ENCODE measurements at regions not wholly inside any gene's neighbourhood (a gene's known extent, or its start where the extent isn't known, plus 50 kb on each side); places are given as distances from the start of the nearest gene placed in this dataset.

DNA sequence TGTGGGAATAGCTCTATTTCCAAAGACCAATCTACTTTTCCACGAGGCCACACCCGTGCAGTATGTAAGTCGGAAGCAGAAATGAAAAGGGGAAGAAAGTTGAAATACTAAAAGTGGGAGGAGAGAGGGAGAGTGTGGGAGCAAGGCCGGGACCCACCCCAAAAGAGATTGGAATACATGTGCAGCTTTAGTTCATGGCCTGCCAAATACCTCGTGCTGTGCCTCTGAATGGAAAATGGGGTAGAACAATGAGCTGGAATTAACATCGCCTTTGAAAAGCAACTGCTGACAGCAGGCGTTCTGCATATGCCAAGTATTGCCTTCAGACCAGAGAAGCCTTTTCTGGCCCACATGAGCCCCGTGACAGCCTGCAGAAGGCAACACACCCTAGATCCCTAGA is 155.6 kb downstream of the CD83 start:
- DNase-seq (ENCODE audit: low spot score) (no peak), ATAC-seq (no peak)

DNA sequence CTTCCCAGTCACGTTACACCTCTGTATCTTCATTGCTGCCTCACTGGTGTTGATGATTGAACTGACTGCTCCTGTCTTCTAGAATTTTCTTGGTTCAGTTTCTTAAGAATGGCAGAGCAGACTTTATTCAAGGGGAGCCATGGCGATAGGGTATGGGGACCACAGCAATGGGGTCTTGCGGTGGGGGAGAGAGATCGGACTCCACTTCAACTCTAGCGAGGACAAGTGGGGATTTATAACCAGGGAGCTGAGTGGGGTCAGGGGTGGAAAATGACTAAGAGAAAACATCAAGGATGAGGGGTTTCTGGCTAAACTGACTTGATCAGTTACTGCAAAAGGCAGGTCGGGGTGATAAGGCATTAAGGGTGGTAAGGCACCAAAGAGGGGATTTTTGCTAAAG is 156.4 kb downstream of the CD83 start:
- DNase-seq (ENCODE audit: low spot score) = no peak
- ATAC-seq = no peak

DNA sequence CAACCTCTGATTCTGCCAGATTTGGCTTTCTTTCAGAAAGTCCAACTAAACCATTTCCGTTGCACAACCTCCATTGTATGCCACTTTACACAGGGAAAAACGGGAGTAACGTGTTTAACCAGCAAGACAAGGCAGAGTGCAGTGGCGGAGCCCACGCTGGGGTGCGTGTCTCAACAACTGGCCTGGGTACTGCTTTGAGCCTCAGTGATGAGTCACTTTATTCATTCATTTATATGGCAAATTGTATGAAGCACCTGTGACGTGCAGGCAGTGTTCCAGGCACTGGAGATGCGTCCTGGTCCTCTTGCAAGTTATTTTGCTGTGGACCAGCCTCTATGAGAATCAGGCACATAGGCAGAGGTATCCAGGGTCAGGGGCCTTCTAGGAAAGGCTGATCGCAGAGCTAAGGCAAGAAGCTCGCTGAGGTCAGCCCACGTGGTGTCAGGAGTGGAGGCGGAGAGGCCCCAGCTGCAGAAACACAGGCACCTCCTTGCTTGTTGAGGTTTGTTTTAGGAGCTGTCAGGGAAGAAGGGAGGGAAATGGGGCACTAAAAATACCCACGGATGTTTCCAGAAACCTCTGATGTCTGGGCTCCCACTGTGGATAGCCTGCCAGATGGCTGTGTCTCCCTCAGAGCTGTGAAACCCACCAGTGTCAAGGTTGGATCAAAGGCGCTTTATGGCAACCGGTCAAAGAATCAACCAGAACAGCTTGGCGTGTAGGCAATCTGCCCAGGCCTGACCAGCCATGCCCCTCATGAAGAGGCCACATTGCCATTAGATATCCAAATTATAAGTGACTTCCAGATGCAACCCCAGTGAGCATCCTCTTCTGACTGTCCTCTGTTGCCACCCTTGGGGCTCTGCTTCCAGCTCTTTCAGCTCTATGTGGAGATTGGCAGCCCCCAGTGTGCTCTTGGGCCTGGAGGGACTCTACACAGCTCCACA is 157.2 kb downstream of the CD83 start:
- ATAC-seq = no peak
- no peak for DNase-seq (ENCODE audit: low spot score)

DNA sequence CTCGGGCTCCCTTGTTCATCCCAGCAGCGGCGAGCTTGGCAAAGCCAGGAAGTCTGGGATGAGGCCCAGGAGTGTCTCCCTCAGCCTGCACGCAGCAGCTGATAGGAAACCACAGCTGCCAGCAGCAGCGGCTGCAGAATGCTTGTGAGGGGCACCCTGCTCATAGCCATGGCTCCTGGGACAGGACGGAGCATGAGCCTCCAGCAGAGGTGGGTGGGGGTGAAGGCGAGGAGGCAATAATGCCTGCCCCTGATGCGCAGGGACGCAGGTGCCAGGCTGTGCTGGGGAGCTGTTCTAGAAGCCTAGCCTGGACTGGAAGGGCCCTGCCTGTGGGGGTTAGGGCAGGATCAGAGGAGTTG is 157.9 kb downstream of the CD83 start:
- DNase-seq (ENCODE audit: low spot score) = no peak
- ATAC-seq = peak; percentile 11

DNA sequence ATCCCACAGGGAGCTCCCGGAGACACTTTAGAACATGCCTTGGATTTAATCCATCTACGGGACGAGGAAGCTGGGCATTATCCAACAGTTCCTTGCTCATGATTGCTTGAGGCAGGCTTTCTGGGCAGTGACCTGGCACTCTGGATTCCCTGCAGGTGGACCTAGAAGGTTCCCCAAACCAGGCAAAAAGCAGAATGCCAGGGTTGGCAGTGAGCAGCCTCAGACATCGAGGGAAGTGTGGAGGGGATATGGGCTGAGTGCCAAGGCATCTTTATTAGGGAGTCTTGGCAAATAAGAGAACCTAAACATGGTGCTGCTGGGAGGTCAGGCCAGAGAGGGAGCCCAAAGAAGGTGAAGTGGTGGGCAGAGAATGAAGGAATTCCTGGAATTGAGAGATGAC is 158.5 kb downstream of the CD83 start:
- no peak for ATAC-seq
- no peak for DNase-seq (ENCODE audit: low spot score)

DNA sequence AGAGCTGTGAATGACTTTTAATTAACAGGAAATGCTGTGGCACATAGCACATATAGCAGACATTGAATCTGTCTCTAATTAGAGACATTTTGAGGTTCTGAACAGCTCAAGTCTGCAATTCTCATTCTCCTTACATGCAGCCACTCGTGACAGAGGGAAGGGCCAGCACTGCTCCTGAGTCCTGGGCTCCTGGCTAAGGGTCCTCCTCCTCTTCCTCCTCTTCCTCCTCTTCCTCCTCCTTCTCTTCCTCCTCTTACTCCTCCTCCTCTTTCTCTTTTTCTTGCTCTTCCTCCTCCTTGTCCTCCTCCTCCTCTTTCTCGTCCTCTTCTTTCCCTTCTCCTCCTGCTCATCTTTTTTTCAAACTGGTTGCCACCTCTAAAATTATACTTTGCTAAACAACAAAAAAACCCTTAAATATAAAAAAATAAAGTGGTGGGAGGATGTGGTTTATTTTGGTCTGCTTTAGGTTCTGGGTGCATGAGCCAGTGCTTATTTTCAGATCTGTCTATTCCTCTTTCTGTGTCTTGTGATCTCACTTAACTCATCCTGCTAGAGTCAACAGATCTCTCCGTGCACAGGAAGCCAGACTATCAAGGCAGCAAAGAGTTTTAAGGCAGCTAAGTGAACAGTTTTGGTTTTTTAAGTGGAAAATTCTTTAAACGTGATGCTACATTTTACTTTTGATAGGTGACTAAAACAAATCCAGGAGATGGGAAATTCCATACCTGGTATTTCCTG is 159.3 kb downstream of the CD83 start:
- DNase-seq (ENCODE audit: low spot score) = no peak
- ATAC-seq = no peak

DNA sequence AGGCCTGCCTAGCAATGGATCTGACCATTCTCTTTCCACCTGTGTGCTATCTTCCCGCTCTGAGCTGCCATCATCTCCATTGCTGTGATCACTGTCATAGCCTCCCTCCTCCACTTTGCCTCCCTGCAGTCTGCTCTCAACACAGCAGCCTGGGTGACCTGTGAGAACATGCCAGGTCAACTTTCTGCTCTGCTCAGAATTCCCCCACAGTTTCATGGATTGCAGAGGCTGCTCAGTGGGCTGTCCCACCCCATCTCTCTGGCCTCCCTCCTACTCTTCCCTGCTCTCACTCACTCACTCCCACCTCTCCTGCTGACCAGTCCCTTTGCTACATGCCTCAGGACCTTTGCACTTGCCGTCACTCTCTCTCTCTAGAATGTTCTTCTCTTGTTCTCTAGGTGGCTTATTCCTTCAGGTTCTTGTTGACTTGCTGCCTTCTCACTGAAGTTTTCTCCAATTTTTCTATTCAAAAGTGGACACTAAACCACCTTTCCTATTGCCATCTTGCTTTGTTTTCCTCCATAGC is 159.9 kb downstream of the CD83 start:
- no peak for ATAC-seq
- DNase-seq (ENCODE audit: low spot score) = no peak

DNA sequence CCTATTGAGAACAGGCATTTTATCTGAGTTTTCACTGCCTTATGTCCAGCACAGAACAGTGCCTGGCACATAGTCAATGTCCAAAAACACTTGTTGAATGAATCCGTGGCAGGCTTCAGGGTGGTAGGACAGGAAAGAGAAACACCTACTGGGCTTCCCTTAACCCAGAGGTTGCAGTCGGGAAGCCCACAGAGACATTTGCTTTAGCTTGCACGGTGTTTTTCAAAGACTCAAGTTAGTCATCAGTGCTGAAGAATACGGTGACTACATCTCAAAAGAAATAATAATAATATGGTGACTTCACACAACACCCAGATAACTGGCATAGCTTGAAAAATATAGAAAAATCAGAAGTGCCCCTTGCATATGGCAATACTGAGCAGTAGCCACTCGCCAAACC is 160.4 kb downstream of the CD83 start:
- DNase-seq (ENCODE audit: low spot score) (no peak), ATAC-seq (no peak)

DNA sequence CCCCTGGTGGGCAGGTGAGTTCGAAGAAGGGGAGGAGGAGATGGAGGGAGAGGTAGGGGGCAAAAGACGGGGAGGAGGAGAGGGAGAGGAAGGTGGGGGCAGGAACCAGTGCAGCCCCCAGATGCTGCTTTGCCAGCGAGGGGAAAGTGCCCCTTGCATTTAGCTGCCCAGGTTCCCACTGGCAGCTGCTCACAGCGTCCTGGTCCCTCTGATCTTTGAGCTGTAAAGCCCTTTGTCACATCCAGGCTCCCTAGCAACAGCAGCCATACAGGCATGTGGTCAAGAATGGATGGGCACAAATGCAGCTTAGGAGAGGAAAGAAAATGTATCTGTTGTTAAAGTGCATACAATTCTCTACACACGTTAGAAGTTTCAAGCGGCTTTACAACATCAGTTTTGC is 160.9 kb downstream of the CD83 start:
- DNase-seq (ENCODE audit: low spot score) (no peak), ATAC-seq (no peak)

DNA sequence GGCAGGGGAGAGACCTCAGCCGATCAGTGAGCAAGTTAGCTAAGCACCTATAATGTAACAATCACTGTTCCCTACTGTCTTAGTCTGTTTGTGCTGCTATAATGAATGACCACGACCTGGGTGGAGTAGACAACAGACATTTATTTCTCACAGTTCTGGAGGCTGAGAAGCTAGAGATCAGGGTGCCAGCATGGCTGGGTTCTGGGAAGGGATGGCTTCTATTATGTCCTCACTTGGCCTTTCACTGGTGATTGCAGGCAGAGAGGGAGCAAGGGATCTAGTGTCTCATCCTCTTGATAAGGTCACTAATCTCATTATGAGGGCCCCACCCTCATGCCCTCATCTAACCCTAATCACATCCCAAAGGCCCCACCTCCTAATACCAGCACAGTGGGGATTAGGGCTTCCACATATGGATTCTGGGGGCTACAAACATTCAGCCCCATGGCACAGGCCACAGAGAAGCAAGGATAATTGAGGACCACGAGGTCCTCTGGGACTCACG is 162.5 kb downstream of the CD83 start:
- no peak for ATAC-seq
- no peak for DNase-seq (ENCODE audit: low spot score)

DNA sequence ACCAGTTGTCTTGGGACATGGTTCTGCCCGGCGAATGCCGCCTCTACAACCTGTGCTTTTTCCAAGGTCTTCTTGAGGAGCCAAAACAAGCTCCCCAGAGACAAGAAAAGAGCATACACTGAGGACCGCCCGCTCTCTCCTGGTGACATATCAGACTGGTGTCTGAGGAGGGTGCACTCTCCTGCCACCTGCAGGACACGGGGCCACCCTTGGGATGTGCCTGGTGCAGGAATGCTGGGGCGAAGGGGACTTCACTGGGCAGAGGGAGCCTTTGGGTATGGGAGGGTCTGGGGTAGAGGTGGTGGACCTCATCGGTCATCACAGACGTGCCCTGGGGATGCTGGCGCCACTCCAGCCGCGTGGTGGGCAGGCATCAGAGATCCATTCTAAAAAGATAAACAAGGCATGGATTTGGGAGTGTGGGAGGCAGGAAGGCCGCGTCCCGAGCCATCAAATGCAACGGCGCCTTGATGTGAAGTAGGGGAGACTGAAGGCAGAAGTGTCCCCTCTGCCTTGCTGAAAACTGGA is 163.3 kb downstream of the CD83 start:
- DNase-seq (ENCODE audit: low spot score) (no peak), ATAC-seq (no peak)

DNA sequence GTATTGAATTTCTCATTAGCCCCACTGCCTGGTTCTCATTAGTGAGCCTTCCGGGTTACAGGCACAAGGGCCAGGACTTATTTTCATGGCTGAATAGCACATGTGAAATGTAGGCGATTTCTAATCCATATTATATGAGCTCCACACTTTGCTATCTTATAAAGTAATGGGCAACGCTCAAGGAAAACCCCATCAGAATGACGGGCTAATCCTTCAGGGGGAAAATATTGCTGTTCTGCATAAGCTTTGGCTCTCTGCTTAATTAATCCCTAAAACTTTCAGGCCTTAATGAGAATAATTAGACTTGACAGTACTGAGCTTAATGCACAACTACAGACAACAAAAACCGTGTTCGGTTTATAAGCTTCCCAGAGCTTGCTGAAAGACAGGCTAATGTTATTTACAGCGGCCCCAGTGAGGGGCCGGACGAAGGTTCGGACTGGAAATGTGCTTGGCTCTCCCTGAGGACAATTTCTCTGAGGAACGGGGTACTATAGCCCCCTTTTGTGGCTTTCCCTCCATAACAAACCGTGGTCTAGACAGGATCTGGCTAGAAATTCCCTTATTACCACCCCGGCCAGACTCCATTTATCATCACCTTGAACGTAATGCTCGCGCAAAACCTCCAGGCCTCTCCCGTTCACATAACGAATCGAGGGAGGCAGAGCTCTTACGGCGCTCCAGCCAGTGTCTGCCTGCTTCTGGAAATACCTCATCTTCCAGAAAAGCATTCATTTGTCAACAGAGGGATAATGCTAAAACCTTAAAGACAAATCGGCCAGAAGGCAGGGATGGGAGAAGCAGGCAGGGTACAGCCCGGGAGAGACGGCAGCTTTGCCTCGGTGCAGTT is 164.5 kb downstream of the CD83 start:
- DNase-seq (ENCODE audit: low spot score) = no peak

DNA sequence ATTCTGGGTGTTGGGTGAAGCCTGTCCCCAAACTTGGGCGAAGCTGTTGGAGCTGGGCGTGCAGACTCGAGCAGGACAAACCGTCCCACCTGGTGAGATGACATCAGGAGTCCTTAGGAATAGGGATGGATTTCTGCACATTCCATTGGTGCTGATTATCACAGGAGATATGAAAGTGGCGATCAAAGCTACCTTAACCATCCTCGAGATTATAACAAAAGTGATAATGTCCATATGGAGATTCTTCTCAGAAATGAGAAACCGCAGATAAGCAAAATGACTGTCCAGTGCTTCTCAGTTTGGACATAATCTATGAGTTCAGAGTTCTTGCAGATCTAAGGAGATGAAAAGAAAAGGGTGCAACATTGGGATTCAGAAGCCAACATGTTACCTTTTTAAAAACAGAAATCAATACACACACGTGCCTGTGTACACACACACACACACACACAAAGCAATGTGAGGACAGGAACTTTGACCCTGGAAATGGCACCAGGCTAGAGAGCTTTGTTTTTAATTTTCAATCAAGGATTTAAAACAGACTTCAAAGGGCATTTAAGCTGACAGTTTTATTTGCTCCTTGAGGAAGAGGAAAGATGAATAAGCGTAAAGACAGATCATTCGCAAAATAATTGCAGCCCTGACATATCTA is 165.4 kb downstream of the CD83 start:
- DNase-seq (ENCODE audit: low spot score) (no peak), ATAC-seq (peak; percentile 68)

More for the DNA sequence above, 164.5 kb downstream of the CD83 start:
- no peak for ATAC-seq

DNA sequence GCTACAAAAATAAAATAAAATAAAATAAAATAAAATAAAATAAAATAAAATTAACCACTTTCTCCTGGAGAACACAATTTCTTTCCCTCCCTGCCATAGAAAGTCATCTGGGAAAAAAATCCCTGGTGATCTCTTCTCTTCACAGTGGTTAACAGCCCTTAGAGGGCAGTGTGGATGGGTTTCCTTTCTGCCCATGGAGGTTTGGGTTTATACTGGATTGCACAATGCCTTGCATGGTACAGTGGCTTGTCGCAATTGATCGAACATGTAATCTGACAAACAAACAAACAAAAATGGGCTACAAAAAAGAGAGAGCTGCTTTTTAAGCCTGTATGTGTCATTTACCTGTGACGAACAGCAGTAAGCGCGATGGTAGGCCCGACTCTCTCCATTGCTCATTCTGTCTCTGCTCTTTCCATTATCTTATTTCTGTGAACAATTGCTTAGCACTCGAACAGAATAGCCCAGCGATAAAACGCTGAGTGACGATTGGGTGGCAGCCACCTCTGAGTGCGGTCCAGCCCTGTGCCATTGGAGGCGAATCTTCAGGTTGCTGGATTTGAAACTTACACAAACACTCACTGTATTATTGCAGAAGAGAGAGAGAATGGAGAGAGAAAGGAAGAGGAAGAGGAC is 166.1 kb downstream of the CD83 start:
- peak; percentile 61 for DNase-seq (ENCODE audit: low spot score)
- ATAC-seq = peak; percentile 95

DNA sequence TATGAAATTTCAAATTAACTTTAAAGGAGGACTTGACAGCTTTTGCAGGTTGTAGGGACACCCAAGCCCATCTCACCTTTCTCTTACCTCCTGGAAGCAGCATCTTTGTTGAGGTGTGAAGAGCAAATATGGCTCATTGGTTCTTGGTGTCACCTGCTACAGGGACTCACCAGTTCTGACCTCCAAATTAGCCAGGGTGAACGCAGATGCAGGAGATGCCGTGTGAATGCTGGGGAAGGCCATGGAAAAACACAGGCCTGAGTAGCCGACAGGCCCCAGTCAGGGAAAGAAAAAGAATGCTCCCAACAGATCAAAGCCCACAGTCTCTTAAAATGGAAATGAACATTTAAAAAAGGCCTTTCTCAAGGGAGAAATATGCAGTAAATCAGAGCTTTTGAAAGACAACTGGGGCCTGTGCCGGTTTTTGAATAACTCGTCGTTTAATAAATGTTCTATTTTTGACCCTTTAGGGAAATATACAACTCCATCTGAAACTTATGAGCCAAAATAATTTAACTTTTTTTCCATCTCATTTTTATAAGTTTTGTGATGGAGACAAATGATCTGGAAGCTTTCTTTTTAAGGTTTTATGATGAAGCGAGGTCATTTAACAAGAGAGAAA is 167.5 kb downstream of the CD83 start:
- ATAC-seq = no peak
- DNase-seq (ENCODE audit: low spot score) = no peak

DNA sequence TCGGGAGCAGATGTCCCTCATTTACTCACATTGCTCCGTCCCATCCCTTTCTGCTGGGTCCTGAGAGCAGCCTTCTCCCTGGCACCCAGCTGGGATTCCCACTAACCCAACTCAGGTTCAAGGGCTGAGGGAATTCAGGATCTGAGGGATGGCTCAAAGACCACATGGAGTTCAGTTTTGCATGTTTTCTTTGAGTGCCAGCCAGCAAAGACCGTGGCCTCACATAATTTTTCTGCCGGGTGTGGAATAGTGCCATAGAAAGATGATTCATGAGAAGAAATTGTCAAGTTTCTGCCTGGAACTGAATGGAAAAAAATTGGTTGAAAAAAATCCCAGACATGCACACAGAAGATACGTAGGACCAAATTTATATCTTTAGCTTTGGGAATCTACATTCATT is 168.6 kb downstream of the CD83 start:
- DNase-seq (ENCODE audit: low spot score) (no peak), ATAC-seq (no peak)

DNA sequence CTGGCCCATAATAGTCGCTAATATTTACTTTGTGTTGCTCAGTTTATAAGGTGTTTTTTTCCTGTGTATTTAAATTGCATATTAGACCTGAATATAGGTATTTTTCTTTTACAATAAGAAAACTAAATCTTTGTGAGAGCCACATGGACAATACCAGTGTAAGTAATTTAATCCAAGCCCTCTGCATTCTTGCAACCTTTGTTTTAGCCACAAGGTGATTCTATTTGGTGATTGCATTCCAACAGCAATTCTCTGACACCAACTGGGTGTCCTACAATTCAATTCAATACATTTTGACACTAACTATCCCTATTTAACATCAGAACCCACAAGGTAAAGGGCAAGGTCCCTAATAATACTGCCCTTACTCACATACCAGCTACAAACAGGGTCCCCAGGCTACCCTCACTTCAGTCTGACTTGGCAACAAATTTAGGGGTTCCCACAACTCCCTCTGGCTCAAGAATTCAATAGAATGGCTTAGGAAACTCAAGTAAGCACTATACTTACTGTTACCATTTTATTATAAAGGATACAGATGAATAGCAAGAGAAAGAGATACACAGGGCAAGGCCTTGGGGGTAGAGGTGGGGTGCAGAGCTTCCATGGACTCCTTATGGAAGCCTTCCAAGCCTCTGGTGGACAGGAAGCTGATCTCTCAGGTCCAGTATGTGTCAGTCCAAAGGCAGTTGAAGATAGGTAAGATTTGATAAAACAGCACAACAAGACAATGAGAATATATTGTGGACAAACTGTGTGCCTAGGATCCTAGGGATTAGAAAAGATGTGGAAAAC is 169.3 kb downstream of the CD83 start:
- DNase-seq (ENCODE audit: low spot score) = no peak
- ATAC-seq = no peak

DNA sequence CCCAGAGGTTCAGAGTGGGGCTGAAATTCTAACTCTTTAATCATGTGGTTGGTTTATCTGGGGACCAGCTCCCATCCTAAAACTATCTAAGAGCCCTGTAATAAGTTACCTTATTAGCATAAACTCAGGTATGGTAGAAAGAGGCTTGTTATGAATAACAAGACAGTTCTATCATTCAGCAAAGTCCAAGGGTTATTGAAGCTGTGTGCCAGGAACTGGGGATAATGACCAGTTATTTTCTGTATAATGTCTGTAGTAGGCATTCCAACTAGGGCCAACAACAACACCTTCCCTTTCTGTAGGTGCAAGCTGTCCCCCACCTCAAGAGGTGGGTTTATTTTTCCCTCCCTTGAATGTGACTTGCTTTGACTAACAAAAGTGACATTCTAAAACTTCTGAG is 170.1 kb downstream of the CD83 start:
- peak; percentile 38 for ATAC-seq
- no peak for DNase-seq (ENCODE audit: low spot score)
